Sigmoid colon (tissue), 6 donors: ENCODE measurements at regions not wholly inside any gene's neighbourhood (a gene's known extent, or its start where the extent isn't known, plus 50 kb on each side); places are given as distances from the start of the nearest gene placed in this dataset.

Source experiments
- DNase-seq: peaks from one replicate; pipeline ENCODE4 v3.0.0-alpha.2; 2019
- H3K27ac ChIP-seq, 4 donors: fragments of 200-600 bp; sonication (generic); one replicate each; pipeline ENCODE4 v1.5.1; 2016 to 2019; ENCODE audit warnings: mild to moderate bottlenecking in 1 of 4
- H3K27me3 ChIP-seq, 3 donors: fragments of 200-600 bp; sonication (generic); one replicate each; pipeline ENCODE4 v1.5.1; 2019; ENCODE audit warnings: mild to moderate bottlenecking in 1 of 3
- H3K36me3 ChIP-seq, 4 donors: fragments of 200-600 bp; sonication (generic); one replicate each; pipeline ENCODE4 v1.5.1; 2016 to 2019
- H3K4me1 ChIP-seq, 4 donors: fragments of 200-600 bp; sonication (generic); one replicate each; pipeline ENCODE4 v1.5.1; 2017 to 2019
- H3K4me3 ChIP-seq, 4 donors: fragments of 200-600 bp; sonication (generic); one replicate each; pipeline ENCODE4 v1.5.1; 2017 to 2019; ENCODE audit warnings: mild to moderate bottlenecking in 2 of 4, moderate library complexity in 1 of 4
- H3K9me3 ChIP-seq, 4 donors: fragments of 200-600 bp in 3 of 4; sonication (generic) in 3 of 4; one replicate each; pipeline versions ENCODE4 v1.5.1 to v1.6.1; 2013 to 2019
- EP300 ChIP-seq, 4 donors: sonication (generic); formaldehyde crosslinking; IDR thresholded peaks; one replicate each; pipeline ENCODE4 v1.6.1; 2017; ENCODE audit warnings: antibody characterized with exemption in 4 of 4
- POLR2A ChIP-seq, 2 donors: fragments of 450-650 bp; IDR thresholded peaks; one replicate each; pipeline ENCODE4 v1.6.1; 2016; ENCODE audit warnings: antibody characterized with exemption in 2 of 2, mild to moderate bottlenecking in 2 of 2, moderate library complexity in 2 of 2
- POLR2AphosphoS5 ChIP-seq, 4 donors: sonication (generic); formaldehyde crosslinking; IDR thresholded peaks; one replicate each; pipeline ENCODE4 v1.6.1; 2017; ENCODE audit warnings: antibody characterized with exemption in 4 of 4
- WGBS, 2 donors: extraction: QIAGEN DNeasy Blood & Tissue Kit; methylation state at CpG; one replicate each; pipeline ENCODE4 v1.1.7; 2013; 5-methylcytosine and 5-hydroxymethylcytosine counted together
- intact Hi-C: fragments of 100-400 bp; cut with DNase I; formaldehyde crosslinking; loops from one replicate; pipeline ENCODE4 v1.15.1; 2023
- TF ChIP-seq, protein P1 (sequence below), 4 experiments: fragments of 450-650 bp in 3 of 4; fragments of 200-600 bp in 1 of 4; IDR thresholded peaks; one replicate each; pipeline ENCODE4 v1.5.1; 2016 to 2019; ENCODE audit warnings: antibody characterized with exemption in 4 of 4, mild to moderate bottlenecking in 3 of 4, moderate library complexity in 2 of 4
- donor health status: healthy with polysubstance abuse.
- donor health status: healthy.

DNA sequence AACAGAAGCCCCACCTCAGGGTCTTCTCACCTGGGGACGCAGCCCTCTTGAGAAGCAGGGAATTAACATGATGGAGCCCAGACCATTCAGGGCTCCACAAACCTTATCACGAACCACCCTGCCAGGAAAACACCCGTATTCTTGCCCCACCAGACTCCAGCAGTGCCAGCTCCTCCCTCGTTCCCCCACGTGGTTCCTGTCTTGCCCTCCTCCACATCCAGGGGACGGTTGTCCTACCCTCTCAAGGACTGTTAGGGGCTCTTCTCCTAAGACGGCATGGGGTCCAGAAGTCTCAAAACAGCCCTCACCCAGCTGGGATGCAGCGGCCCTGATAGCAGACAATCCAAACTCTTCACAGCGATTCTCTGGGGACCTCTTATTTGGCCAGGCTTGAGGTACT, 372.2 kb upstream of the HS6ST1 start:
- Histone ChIP-seq H3K9me3 (no peaks in the 10 kb centered on the region), H3K36me3 (no peaks in the 10 kb centered on the region), H3K4me3 (no peak overlapping the region), H3K4me1 (no peaks in the 10 kb centered on the region), H3K27ac (no peak overlapping the region), H3K27me3 (no peaks in the 10 kb centered on the region)
- WGBS, 2 donors, result 70 to 84% methylated on average over 9 of the region's 9 CpGs
- TF ChIP-seq POLR2A (IDR thresholded peaks at IDR 0.05) (no peak), POLR2AphosphoS5 (IDR thresholded peaks at IDR 0.05) (no peak), EP300 (IDR thresholded peaks at IDR 0.05) (no peak)
- TF ChIP-seq, protein P1, sequence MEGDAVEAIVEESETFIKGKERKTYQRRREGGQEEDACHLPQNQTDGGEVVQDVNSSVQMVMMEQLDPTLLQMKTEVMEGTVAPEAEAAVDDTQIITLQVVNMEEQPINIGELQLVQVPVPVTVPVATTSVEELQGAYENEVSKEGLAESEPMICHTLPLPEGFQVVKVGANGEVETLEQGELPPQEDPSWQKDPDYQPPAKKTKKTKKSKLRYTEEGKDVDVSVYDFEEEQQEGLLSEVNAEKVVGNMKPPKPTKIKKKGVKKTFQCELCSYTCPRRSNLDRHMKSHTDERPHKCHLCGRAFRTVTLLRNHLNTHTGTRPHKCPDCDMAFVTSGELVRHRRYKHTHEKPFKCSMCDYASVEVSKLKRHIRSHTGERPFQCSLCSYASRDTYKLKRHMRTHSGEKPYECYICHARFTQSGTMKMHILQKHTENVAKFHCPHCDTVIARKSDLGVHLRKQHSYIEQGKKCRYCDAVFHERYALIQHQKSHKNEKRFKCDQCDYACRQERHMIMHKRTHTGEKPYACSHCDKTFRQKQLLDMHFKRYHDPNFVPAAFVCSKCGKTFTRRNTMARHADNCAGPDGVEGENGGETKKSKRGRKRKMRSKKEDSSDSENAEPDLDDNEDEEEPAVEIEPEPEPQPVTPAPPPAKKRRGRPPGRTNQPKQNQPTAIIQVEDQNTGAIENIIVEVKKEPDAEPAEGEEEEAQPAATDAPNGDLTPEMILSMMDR (IDR thresholded peaks at IDR 0.05), result no peak
- no peak for DNase-seq
- intact Hi-C loops, result no loop called here

DNA sequence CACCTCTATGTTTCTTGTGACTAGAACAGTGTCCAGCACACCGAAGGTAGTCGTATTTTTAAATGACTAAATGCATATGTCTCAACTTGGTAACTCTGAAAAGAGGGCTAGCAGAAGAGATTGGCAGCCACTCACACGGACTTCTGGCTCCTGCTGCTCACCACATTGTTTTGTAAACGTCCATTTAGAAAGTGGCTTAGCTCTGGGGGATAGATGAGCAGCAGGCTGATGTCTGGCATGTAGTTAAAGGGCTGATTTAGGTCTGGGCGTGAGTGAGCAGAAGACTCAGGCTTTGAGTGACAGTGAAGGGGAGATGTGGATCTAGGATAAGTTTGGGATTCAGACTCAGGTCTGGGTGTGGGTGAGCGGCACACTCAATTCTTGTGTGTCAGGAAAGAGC, 372.9 kb upstream of the HS6ST1 start:
- no peak overlapping the region for H3K27ac ChIP-seq
- intact Hi-C loops, result no loop called here
- WGBS, 2 donors, result 57 to 78% methylated on average over 6 of the region's 6 CpGs
- H3K4me1 ChIP-seq, result no peaks in the 10 kb centered on the region
- DNase-seq, result no peak
- H3K9me3 ChIP-seq, result no peaks in the 10 kb centered on the region
- no peak for TF ChIP-seq EP300 (IDR thresholded peaks at IDR 0.05)
- no peak for TF ChIP-seq POLR2AphosphoS5 (IDR thresholded peaks at IDR 0.05)
- TF ChIP-seq POLR2A (IDR thresholded peaks at IDR 0.05), result no peak
- TF ChIP-seq, protein P1 (IDR thresholded peaks at IDR 0.05), result no peak
- H3K36me3 ChIP-seq, result no peaks in the 10 kb centered on the region
- H3K27me3 ChIP-seq, result no peaks in the 10 kb centered on the region
- H3K4me3 ChIP-seq, result no peak overlapping the region

DNA sequence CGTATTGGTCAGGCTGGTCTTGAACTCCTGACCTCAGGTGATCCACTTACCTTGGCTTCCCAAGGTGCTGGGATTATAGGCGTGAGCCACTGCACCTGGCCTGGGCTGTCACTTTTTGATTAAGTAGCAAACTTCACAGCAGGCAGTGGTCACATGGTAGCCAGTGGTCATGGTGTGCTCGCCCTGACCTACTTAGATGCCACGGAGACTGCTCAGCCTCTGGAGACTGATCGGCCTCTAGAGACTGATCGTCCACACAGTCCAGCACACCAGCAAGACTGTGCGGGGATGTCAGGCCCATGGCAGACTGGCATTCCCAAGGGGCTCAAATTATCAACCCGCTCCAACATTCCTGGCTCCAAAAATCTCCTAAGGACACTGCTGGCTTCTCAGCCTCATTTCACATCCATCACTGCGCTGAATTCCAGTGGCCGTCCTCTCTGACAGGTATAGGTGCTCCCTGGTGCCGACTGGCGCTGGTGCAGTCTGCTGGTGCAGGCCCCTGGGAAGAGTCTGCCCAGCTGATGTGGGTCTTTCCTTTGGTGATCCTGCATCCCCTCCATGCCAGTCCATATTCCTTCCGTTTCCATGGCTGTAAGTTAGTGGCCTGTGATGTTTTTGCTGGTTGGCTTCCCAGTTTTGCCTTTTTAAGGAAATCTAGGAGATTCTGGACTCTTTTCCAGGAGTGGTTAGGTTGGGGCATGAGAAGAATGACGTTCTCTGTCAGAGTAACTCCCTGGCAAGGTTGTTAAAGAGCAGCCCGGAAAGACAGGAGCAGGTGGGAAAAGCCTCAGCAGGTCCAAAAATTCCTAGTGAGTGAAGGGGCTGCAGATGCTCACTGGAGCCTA, 374.5 kb upstream of the HS6ST1 start:
- no peak overlapping the region for H3K27ac ChIP-seq
- no peaks in the 10 kb centered on the region for H3K36me3 ChIP-seq
- no peaks in the 10 kb centered on the region for H3K9me3 ChIP-seq
- H3K4me3 ChIP-seq, result no peak overlapping the region
- TF ChIP-seq, protein P1 (IDR thresholded peaks at IDR 0.05), result no peak
- no peak for TF ChIP-seq POLR2A (IDR thresholded peaks at IDR 0.05)
- TF ChIP-seq EP300 (IDR thresholded peaks at IDR 0.05), result no peak
- no peak for TF ChIP-seq POLR2AphosphoS5 (IDR thresholded peaks at IDR 0.05)
- no peaks in the 10 kb centered on the region for H3K27me3 ChIP-seq
- intact Hi-C loops, result no loop called here
- DNase-seq, result no peak
- no peaks in the 10 kb centered on the region for H3K4me1 ChIP-seq
- WGBS, 2 donors, result 80 to 87% methylated on average over 15 of the region's 15 CpGs

DNA sequence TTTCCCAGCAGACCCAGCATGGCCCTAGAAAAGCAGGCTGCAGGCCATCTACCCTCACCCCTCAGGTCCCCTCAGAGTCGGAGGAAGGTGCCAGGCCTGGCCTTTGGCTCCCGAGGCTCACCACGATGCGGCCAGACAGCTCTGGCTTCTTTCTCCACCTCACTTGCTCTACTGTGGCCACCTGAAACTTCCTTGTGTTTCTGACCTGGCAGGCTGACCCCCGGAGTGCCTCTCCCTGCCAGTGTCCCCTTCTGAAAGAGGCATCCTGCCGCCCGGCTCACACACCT, 375.0 kb upstream of the HS6ST1 start:
- no peak for TF ChIP-seq POLR2A (IDR thresholded peaks at IDR 0.05)
- no peak for TF ChIP-seq EP300 (IDR thresholded peaks at IDR 0.05)
- no peak for TF ChIP-seq POLR2AphosphoS5 (IDR thresholded peaks at IDR 0.05)
- TF ChIP-seq, protein P1 (IDR thresholded peaks at IDR 0.05), result no peak

More for the DNA sequence above, 375.0 kb upstream of the HS6ST1 start:
- no peaks in the 10 kb centered on the region for H3K4me1 ChIP-seq
- no peaks in the 10 kb centered on the region for H3K36me3 ChIP-seq
- intact Hi-C loops, result no loop called here
- no peak for DNase-seq
- no peak overlapping the region for H3K4me3 ChIP-seq
- no peaks in the 10 kb centered on the region for H3K9me3 ChIP-seq
- H3K27me3 ChIP-seq, result no peaks in the 10 kb centered on the region
- 72 to 74% methylated on average over 7 of the region's 7 CpGs for WGBS, 2 donors
- no peak overlapping the region for H3K27ac ChIP-seq
